Suprapubic skin (tissue), 4 donors: ENCODE measurements at regions not wholly inside any gene's neighbourhood (a gene's known extent, or its start where the extent isn't known, plus 50 kb on each side); places are given as distances from the start of the nearest gene placed in this dataset.

Source experiments
- DNase-seq, 2 donors: peaks; one replicate each; pipeline ENCODE4 v3.0.0-alpha.2; 2019; ENCODE audit warnings: low spot score in 2 of 2
- H3K27ac ChIP-seq: fragments of 200-600 bp; sonication (generic); one replicate; pipeline ENCODE4 v1.5.1; 2019
- H3K27me3 ChIP-seq: fragments of 200-600 bp; sonication (generic); one replicate; pipeline ENCODE4 v1.5.1; 2019
- H3K36me3 ChIP-seq: fragments of 200-600 bp; sonication (generic); one replicate; pipeline ENCODE4 v1.5.1; 2019
- H3K4me1 ChIP-seq: fragments of 200-600 bp; sonication (generic); one replicate; pipeline ENCODE4 v1.5.1; 2019
- H3K4me3 ChIP-seq: fragments of 200-600 bp; sonication (generic); one replicate; pipeline ENCODE4 v1.5.1; 2019; ENCODE audit warnings: mild to moderate bottlenecking
- H3K9me3 ChIP-seq: fragments of 200-600 bp; sonication (generic); one replicate; pipeline ENCODE4 v1.5.1; 2019
- CTCF ChIP-seq, 2 donors: fragments of 200-600 bp in 1 of 2; fragments of 450-650 bp in 1 of 2; sonication (generic) in 1 of 2; IDR thresholded peaks; one replicate each; pipeline ENCODE4 v1.5.1; 2016 to 2019; ENCODE audit warnings: antibody characterized with exemption in 2 of 2, mild to moderate bottlenecking in 1 of 2, moderate library complexity in 1 of 2
- EP300 ChIP-seq: sonication (generic); formaldehyde crosslinking; IDR thresholded peaks from one replicate; pipeline ENCODE4 v1.6.1; 2017; ENCODE audit warnings: antibody characterized with exemption
- POLR2A ChIP-seq, 2 donors: fragments of 450-650 bp; IDR thresholded peaks; one replicate each; pipeline ENCODE4 v1.6.1; 2017; ENCODE audit warnings: antibody characterized with exemption in 2 of 2, mild to moderate bottlenecking in 2 of 2, moderate library complexity in 2 of 2
- POLR2AphosphoS5 ChIP-seq, 3 donors: sonication (generic); formaldehyde crosslinking; IDR thresholded peaks; one replicate each; pipeline ENCODE4 v1.6.1; 2017; ENCODE audit warnings: antibody characterized with exemption in 3 of 3
- WGBS: methylation state at CpG from one replicate; pipeline ENCODE4 v1.1.5; 2018; 5-methylcytosine and 5-hydroxymethylcytosine counted together

- TF ChIP-seq POLR2A (IDR thresholded peaks at IDR 0.05): no peak
- no peak for TF ChIP-seq CTCF (IDR thresholded peaks at IDR 0.05)
- no peak for TF ChIP-seq POLR2AphosphoS5 (IDR thresholded peaks at IDR 0.05)
- TF ChIP-seq EP300: no peak
- Histone ChIP-seq H3K4me1 (no peaks in the 10 kb centered on the region), H3K9me3 (no peaks in the 10 kb centered on the region), H3K36me3 (no peaks in the 10 kb centered on the region), H3K27ac (no peak overlapping the region), H3K4me3 (no peak overlapping the region), H3K27me3 (no peaks in the 10 kb centered on the region)
- no peak for DNase-seq
Observed at GRCh38 chr4:83716874-83717273, 181.0 kb downstream of the GPAT3 start.

GRCh38 chr4:83712890-83713289 is 177.0 kb downstream of the GPAT3 start:
- H3K27ac ChIP-seq: no peak overlapping the region
- no peak overlapping the region for H3K4me3 ChIP-seq
- no peaks in the 10 kb centered on the region for H3K36me3 ChIP-seq
- no peaks in the 10 kb centered on the region for H3K4me1 ChIP-seq
- DNase-seq: no peak
- no peaks in the 10 kb centered on the region for H3K9me3 ChIP-seq
- no peak for TF ChIP-seq CTCF (IDR thresholded peaks at IDR 0.05)
- TF ChIP-seq POLR2A (IDR thresholded peaks at IDR 0.05): no peak
- no peak for TF ChIP-seq POLR2AphosphoS5 (IDR thresholded peaks at IDR 0.05)
- no peak for TF ChIP-seq EP300
- H3K27me3 ChIP-seq: no peaks in the 10 kb centered on the region

- DNase-seq: no peak
- WGBS: 68% methylated on average over 7 of the region's 7 CpGs
Observed at GRCh38 chr4:83709627-83710026, 173.7 kb downstream of the GPAT3 start.

GRCh38 chr4:83708500-83709175 is 172.7 kb downstream of the GPAT3 start:
- no peak overlapping the region for H3K4me3 ChIP-seq
- no peaks in the 10 kb centered on the region for H3K9me3 ChIP-seq
- TF ChIP-seq EP300: no peak
- no peak for TF ChIP-seq POLR2A (IDR thresholded peaks at IDR 0.05)
- no peak for DNase-seq
- H3K27me3 ChIP-seq: no peaks in the 10 kb centered on the region
- no peaks in the 10 kb centered on the region for H3K4me1 ChIP-seq
- WGBS: 75% methylated on average over 6 of the region's 6 CpGs
- no peak overlapping the region for H3K27ac ChIP-seq
- no peaks in the 10 kb centered on the region for H3K36me3 ChIP-seq

More at GRCh38 chr4:83709627-83710026, 173.7 kb downstream of the GPAT3 start:
- Histone ChIP-seq H3K9me3 (no peaks in the 10 kb centered on the region), H3K4me3 (no peak overlapping the region), H3K27ac (no peak overlapping the region), H3K4me1 (no peaks in the 10 kb centered on the region), H3K27me3 (no peaks in the 10 kb centered on the region), H3K36me3 (no peaks in the 10 kb centered on the region)
- TF ChIP-seq POLR2AphosphoS5 (IDR thresholded peaks at IDR 0.05): no peak
- TF ChIP-seq POLR2A (IDR thresholded peaks at IDR 0.05): no peak
- TF ChIP-seq EP300: no peak

- no peak for TF ChIP-seq POLR2A (IDR thresholded peaks at IDR 0.05)
- no peak for TF ChIP-seq EP300
- no peak for TF ChIP-seq POLR2AphosphoS5 (IDR thresholded peaks at IDR 0.05)
- H3K27ac ChIP-seq: no peak overlapping the region
- 82% methylated on average over 2 of the region's 2 CpGs for WGBS
- no peak for DNase-seq
- H3K36me3 ChIP-seq: no peaks in the 10 kb centered on the region
- no peaks in the 10 kb centered on the region for H3K4me1 ChIP-seq
- no peaks in the 10 kb centered on the region for H3K27me3 ChIP-seq
- H3K4me3 ChIP-seq: no peak overlapping the region
- peaks cover 12% of the 10 kb centered on the region for H3K9me3 ChIP-seq
Observed at GRCh38 chr4:83704786-83705185, 168.9 kb downstream of the GPAT3 start.

- Histone ChIP-seq H3K27me3 (no peaks in the 10 kb centered on the region), H3K36me3 (no peaks in the 10 kb centered on the region), H3K4me3 (no peak overlapping the region), H3K4me1 (no peaks in the 10 kb centered on the region), H3K9me3 (peaks cover 13% of the 10 kb centered on the region), H3K27ac (no peak overlapping the region)
- 68% methylated on average over 1 of the region's 1 CpG for WGBS
- DNase-seq: no peak
- TF ChIP-seq POLR2AphosphoS5 (IDR thresholded peaks at IDR 0.05): no peak
- no peak for TF ChIP-seq CTCF (IDR thresholded peaks at IDR 0.05)
- TF ChIP-seq POLR2A (IDR thresholded peaks at IDR 0.05): no peak
- TF ChIP-seq EP300: no peak
Observed at GRCh38 chr4:83703752-83704151, 167.8 kb downstream of the GPAT3 start.

- Histone ChIP-seq H3K4me3 (no peak overlapping the region), H3K4me1 (no peaks in the 10 kb centered on the region), H3K9me3 (peaks cover 13% of the 10 kb centered on the region), H3K27ac (no peak overlapping the region), H3K27me3 (no peaks in the 10 kb centered on the region), H3K36me3 (no peaks in the 10 kb centered on the region)
- TF ChIP-seq POLR2AphosphoS5 (IDR thresholded peaks at IDR 0.05): no peak
- TF ChIP-seq EP300: no peak
- no peak for TF ChIP-seq POLR2A (IDR thresholded peaks at IDR 0.05)
- no peak for TF ChIP-seq CTCF (IDR thresholded peaks at IDR 0.05)
- DNase-seq: no peak
- WGBS: 90% methylated on average over 1 of the region's 1 CpG
Observed at GRCh38 chr4:83701041-83701440, 165.1 kb downstream of the GPAT3 start.
